Activated T-helper 9 cell treated with anti-CD3 and anti-CD28 coated beads, Interleukin-2, amount 50 U/mL, for 16 hours (primary cell): ENCODE measurements at regions not wholly inside any gene's neighbourhood (a gene's known extent, or its start where the extent isn't known, plus 50 kb on each side); places are given as distances from the start of the nearest gene placed in this dataset.

ENCODE experiments used
- DNase-seq: peaks from one replicate; pipeline ENCODE4 v3.0.0-alpha.2; 2020; ENCODE audit warnings: low read depth

DNA sequence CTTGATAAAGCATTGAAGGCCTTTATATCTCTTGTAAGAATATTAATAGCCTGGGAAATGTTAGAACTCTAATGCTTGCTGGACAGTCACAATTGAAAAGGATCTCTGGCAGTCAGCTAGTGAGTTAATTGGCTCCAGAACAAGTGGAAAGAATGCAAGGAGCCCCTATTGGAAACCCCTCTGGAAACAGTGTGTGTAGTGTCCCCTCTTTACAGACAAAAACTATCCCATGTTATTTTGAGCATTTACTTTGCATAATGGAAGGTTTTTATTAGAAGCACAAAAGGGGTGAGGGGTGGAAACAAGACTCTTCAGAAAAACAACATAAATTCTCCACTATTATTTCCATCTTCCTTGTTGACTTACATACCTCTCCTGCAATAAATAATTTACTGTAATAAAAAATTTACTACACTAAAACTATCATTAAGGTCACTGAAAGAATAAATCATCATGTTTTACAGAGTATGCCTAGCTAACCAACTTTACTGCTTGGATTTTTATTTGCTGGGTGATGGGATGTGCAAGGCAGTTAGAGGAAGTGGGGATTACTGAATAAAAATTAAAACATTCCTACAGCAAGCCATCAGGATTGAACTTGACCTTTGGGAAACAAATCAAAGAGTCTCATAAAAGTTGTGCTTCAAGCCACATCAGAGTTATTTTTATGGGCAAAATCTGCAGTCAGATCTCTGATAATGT lies 610.4 kb downstream of the TBC1D4 start:
- no peak for DNase-seq

DNA sequence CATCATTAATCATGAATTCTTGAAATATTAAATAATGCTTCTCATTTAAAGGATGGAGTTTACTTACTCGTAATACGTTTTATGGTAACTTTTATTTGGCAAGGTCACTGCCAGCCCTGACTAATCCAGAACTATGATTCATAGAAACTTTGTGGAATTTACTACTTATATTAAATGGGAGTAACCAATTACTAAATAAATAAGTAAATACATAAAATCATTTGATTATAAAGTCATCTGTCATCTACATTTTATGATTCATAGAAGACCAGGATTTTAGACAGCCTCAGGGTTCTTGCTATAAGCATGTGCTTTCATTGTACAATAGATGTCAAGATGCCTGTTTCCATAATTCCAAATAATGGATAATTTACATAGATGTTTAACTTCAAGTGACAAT lies 611.1 kb downstream of the TBC1D4 start:
- no peak for DNase-seq

- no peak for DNase-seq
Observed at GRCh38 chr13:74869846-74870245, 612.1 kb downstream of the TBC1D4 start.

DNA sequence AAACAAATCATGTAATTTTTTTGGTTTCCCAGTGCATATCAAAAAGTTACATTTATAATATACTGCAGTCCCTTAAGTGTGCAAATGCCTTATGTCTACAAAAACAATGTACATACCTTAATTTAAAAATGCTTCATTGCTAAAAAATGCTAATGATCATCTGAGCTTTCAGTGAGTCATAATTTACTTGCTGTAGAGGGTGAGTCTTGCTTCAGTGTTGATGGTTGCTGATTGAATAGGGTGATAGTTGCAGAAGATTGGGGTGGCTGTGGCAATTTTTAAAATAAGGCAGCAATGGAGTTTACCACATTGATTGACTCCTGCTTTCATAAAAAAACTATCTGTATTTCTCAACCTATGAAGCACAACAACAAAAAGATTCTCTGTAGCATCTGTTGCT lies 613.9 kb downstream of the TBC1D4 start:
- DNase-seq, result no peak

DNA sequence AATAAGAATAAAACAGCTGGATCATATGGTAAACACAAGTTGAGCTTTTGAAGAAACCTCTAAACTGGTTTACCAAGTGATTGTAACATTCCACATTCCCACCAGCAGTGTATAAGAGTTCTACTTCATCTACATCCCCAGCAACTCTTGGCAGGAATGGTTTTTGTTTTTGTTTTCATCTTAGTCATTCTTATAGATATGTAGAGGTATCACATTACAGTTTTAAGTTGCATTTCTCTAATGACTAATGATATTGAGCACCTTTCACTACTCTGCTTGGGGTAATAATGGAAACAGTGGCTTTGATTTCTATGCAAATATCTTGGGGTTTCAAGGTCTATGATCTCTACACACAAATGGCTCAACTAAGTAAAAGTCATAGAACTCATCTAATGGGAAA lies 614.5 kb downstream of the TBC1D4 start:
- no peak for DNase-seq

- DNase-seq, result no peak
Observed at GRCh38 chr13:74866101-74866500, 615.9 kb downstream of the TBC1D4 start.

GRCh38 chr13:74865656-74866055 lies 616.3 kb downstream of the TBC1D4 start:
- DNase-seq, result no peak

DNA sequence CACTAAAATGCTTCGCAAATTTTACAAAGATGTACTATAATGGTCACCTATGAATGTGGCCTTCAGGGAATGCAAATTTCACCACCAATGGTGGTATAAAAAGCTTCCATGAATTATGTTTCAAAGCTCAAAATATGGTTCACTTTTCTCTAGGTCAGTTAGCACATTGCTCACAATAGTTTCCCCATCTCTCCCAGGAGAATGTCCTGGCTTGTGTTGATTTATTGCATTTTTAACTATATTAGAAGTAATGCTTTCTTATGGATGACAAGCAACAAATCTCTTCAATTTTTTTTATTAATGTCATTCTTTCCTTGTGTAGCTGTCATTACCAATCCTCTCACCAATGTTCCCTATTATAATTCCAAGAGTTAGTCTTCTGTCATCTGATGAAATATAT lies 621.2 kb downstream of the TBC1D4 start:
- no peak for DNase-seq

- DNase-seq, result no peak
Observed at GRCh38 chr13:74850893-74851292, 631.1 kb downstream of the TBC1D4 start.

DNA sequence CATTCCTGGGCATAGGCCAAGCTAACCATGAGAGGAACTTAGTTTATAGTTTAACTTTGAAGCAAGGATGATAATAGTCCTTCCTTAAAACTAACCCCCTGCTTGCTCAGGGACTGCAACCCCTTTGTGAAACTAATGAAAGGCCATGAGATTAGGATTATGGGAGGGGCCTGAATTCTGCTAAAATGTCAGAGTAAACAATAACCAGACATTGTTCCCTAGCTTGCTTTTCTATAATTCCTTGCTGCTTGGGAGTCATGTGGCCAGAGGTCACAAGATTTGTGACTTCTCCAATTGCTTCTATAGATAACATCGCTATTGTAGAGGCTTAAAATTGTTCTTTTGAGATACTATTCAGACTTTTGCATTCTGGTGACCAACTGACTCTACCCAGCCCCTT lies 634.0 kb downstream of the TBC1D4 start:
- no peak for DNase-seq

- DNase-seq, result no peak
Observed at GRCh38 chr13:74845806-74846205, 636.2 kb downstream of the TBC1D4 start.

DNA sequence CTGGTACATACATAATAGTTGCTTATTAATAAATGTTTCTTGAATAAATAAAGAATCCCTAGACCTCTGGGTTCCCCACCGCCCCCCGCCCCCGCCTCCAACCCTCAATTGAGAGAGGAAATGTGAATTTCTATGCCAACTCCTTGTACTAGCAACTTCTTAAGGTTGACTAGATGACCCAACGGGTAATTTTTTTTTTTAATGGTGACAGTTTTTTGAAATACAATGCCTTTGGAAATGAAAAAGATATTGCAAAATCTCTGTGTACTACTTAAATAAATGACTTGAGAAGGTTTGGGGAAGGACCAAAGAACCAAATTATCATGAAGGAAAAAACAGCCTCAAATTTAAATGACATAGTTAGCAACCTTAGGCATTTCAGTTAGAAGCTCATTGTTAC lies 640.3 kb downstream of the TBC1D4 start:
- DNase-seq, result no peak

- no peak for DNase-seq
Observed at GRCh38 chr13:74841123-74841522, 640.8 kb downstream of the TBC1D4 start.

- DNase-seq, result no peak
Observed at GRCh38 chr13:74839656-74840055, 642.3 kb downstream of the TBC1D4 start.

- DNase-seq, result no peak
Observed at GRCh38 chr13:74838096-74838495, 643.9 kb downstream of the TBC1D4 start.

DNA sequence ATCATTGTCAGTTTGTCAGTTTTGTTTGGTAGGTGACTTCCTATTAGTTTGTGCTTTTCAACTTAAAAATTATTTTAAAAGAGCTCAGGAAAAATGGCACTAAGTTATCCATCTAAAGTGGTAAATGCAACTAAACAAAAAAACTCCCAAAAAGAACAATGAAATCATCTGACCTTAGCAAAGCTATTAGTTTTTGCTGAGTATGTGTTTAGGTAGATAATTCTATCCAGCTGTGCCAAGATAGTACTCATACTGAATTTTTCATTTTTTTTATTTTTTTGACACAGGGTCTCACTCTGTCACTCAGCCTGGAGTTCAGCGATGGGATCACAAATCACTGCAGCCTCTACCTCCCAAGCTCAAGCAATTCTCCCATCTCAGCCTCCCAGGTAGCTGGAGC lies 645.3 kb downstream of the TBC1D4 start:
- no peak for DNase-seq

DNA sequence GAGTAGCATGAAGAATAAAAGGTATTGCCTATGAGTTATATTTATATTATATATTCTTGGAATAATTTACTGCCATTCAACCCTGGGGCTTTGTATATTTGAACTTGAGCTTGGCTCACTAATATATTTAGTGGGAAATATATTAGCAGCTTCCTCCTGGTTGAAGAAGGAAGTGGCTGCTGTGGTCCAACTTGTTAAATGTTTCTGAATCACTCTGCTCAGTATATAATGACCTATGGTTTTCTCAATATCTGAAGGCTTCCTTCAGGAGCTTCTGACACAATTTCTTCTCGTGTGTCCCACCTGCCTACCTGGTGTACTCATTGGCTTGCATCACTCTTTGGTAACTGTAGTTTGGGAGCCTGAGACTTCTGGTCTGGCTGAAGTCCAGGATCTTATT lies 646.4 kb downstream of the TBC1D4 start:
- DNase-seq, result no peak

DNA sequence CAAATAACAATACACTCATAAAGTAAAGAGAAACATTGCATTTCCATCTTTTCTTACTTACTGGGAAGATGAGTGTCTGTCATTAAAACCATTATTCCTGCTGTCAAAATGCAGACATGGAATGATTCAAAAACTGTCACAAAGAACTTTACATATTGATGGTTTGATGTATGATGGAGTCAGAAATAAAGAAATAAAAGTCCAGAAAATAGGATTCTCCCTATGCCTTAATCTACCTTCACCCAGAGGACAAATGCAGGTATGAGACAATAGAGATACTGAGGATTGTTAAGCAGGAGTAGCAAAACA lies 656.1 kb downstream of the TBC1D4 start:
- DNase-seq, result no peak

DNA sequence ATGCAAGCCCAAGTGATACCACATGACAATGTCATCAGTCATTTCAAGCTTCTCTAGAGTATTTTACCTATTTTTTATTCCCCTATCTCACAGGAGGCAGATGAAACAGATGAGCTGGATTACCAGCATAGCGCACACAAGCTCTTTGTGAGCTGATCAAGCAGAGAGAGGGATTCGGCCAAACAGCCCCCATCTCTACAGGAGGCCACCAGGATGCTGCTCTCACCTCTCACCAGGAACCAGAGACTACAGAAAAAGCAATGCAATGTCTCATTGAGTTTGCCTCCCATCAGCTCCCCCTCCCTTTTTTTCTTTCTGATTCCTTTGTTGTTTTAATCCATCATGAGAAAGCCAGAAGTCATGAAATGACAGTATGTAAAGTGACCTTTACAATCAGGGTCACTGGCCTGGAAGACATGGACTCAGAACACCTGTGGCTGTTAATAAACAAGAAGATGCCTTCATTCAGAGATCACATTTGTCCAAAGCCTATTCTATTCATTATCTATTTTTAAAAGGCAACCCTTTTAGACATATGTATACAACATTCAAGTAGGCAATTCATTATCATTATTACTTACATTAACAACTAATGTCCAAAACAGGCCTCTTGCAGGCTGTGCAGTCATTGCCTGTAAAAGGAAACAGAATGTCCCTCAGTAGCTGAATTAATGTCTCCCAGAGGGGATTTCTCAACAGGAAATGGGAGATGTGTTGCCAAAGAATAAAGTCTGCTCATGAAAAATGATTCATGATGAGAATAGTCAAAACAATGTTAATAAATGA lies 656.6 kb downstream of the TBC1D4 start:
- no peak for DNase-seq

GRCh38 chr13:74820809-74821208 lies 661.2 kb downstream of the TBC1D4 start:
- no peak for DNase-seq

- DNase-seq, result no peak
Observed at GRCh38 chr13:74819549-74819948, 662.4 kb downstream of the TBC1D4 start.

- no peak for DNase-seq
Observed at GRCh38 chr13:74816737-74817136, 665.2 kb downstream of the TBC1D4 start.

- DNase-seq, result no peak
Observed at GRCh38 chr13:74796157-74796556, 662.0 kb upstream of the KLF12 start.

DNA sequence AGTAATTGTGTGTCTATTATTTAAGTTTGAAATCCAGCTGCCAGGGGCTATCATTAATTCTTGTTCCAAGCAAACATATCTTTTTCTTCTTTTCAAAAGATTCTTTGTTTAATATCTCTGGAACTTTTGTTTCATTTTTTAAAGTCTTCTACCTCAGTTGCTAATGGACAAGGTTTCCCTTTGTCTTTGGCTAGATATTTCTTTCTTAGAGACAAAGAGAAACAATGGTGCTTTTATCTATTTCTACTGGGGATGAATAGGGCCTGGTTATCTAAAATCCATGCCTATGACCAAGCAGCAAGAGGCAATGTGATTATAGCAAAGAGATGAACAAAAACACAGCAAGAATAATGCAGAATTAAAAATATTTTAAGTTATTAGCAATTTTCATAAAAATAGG lies 661.3 kb upstream of the KLF12 start:
- no peak for DNase-seq
